A673 (cell line): ENCODE measurements at regions not wholly inside any gene's neighbourhood (a gene's known extent, or its start where the extent isn't known, plus 50 kb on each side); places are given as distances from the start of the nearest gene placed in this dataset.

ENCODE experiments used
- EZH2 ChIP-seq: fragments of 200-600 bp; sonication (generic); IDR thresholded peaks from 2 replicates; pipeline ENCODE4 v1.6.1; 2017; ENCODE audit warnings: borderline replicate concordance, low read depth, mild to moderate bottlenecking, mixed read lengths, antibody characterized with exemption, low read length; ENCODE audit not compliant: poor library complexity, severe bottlenecking
- TF ChIP-seq, protein P1 (sequence below): fragments of 300-800, 200-600 bp; sonication (generic); conservative IDR thresholded peaks from 2 replicates; pipeline ENCODE4 v1.5.1; 2017; ENCODE audit warnings: low read depth, mild to moderate bottlenecking, antibody characterized with exemption, low read length, moderate library complexity, mixed read lengths

DNA sequence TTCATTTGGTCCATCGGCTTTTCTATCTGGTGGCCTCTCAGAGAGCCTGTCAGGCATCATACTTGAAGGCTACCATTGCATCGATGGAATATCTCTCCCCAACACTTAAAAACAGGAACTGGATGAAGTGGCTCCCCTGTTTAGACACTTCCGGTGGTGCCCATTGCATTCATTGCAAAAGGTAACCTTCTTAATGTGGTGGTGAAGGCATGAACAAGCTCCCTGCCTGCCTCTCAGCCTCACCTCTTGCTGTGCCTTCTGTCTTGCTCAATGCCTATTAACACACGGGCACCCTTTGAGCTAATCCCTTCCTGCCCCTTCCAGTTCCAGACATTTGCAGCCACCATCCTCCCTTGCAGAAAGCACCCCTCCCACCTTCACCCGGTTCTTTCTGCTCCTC lies 233.1 kb upstream of the MSX2 start:
- TF ChIP-seq, protein P1, sequence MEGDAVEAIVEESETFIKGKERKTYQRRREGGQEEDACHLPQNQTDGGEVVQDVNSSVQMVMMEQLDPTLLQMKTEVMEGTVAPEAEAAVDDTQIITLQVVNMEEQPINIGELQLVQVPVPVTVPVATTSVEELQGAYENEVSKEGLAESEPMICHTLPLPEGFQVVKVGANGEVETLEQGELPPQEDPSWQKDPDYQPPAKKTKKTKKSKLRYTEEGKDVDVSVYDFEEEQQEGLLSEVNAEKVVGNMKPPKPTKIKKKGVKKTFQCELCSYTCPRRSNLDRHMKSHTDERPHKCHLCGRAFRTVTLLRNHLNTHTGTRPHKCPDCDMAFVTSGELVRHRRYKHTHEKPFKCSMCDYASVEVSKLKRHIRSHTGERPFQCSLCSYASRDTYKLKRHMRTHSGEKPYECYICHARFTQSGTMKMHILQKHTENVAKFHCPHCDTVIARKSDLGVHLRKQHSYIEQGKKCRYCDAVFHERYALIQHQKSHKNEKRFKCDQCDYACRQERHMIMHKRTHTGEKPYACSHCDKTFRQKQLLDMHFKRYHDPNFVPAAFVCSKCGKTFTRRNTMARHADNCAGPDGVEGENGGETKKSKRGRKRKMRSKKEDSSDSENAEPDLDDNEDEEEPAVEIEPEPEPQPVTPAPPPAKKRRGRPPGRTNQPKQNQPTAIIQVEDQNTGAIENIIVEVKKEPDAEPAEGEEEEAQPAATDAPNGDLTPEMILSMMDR: no peak
- no peak for TF ChIP-seq EZH2
